ENCODE measurements at regions not wholly inside any gene's neighbourhood (a gene's known extent, or its start where the extent isn't known, plus 50 kb on each side); places are given as distances from the start of the nearest gene placed in this dataset.

DNA sequence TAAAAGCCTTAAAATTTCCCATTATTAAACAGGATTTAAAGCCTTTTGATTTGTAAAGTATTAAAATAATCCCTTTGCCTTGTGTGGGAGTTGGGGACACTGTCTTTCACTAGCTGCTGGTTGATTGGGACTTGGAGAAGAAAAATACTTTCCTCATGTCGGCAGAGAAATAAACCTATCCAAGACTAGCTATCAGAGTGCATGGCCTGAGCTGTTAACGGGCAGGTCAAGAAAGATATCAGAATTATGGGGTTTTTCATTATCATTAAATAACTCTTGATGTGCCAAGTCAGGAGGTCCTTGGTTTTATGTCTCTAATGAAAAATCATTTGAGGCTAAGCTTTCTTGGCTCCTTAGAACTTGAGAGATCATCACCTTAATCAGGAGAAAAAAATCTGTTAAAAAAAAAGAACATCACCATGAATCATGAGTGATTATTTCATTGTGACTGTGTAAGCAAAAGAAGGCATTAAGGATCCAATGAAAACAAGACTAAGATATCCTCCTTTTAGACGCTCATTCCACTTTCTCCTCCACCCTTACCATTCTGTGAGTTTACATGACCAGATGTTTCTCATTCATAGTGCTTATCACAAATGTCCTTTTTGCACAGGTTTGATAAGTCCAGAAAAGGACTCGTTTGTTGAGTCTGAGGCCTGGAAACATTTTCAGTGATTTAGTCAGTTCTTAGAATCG lies 140.4 kb upstream of the EGFLAM start:
- intact Hi-C loops (cut with DNase I; ENCODE audit: low total_unique reads), result no loop called here
- H3K27ac ChIP-seq, result no peak overlapping the region
- DNase-seq, result no peak
- H3K9me3 ChIP-seq, result no peaks in the 10 kb centered on the region
- no peaks in the 10 kb centered on the region for H3K27me3 ChIP-seq
- TF ChIP-seq, protein P1, sequence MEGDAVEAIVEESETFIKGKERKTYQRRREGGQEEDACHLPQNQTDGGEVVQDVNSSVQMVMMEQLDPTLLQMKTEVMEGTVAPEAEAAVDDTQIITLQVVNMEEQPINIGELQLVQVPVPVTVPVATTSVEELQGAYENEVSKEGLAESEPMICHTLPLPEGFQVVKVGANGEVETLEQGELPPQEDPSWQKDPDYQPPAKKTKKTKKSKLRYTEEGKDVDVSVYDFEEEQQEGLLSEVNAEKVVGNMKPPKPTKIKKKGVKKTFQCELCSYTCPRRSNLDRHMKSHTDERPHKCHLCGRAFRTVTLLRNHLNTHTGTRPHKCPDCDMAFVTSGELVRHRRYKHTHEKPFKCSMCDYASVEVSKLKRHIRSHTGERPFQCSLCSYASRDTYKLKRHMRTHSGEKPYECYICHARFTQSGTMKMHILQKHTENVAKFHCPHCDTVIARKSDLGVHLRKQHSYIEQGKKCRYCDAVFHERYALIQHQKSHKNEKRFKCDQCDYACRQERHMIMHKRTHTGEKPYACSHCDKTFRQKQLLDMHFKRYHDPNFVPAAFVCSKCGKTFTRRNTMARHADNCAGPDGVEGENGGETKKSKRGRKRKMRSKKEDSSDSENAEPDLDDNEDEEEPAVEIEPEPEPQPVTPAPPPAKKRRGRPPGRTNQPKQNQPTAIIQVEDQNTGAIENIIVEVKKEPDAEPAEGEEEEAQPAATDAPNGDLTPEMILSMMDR (IDR thresholded peaks at IDR 0.05), result no peak
- TF ChIP-seq EP300 (IDR thresholded peaks at IDR 0.05), result no peak
- no peak for TF ChIP-seq POLR2A (IDR thresholded peaks at IDR 0.05)
- no peak for TF ChIP-seq POLR2AphosphoS5 (IDR thresholded peaks at IDR 0.05)
- no peak overlapping the region for H3K4me3 ChIP-seq
- 40 to 56% (median 44%) methylated on average over 5 of the region's 5 CpGs for WGBS, 5 donors
- H3K4me1 ChIP-seq, result no peaks in the 10 kb centered on the region
- no peaks in the 10 kb centered on the region for H3K36me3 ChIP-seq

DNA sequence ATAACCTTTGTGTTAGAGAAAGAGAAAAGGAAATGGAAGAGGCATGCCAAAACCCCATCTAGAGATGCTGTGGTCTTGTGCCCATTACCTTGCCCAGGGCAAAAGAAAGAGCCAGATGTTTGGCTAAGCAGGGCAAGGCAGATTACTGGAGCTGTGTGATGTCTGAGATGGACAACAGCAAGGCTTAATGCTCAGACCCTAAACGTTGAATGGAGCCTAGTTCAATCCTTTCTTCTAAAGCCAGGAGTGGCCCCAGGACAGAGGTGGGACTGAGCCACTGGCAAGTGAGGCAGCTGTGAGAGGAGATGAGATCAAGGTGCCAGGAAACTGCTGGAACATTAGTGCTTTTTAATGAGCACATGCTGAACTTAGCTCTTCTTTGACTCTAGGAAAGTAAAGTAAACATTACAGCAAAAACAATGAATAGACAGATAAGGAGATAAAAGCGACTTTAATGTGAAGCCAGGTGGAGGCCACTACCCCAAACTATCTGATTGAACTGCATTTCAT lies 143.0 kb upstream of the EGFLAM start:
- Histone ChIP-seq H3K4me1 (no peaks in the 10 kb centered on the region), H3K27me3 (no peaks in the 10 kb centered on the region), H3K9me3 (no peaks in the 10 kb centered on the region), H3K36me3 (no peaks in the 10 kb centered on the region), H3K4me3 (no peak overlapping the region), H3K27ac (no peak overlapping the region)
- 19 to 30% (median 26%) methylated on average over 2 of the region's 2 CpGs for WGBS, 5 donors
- DNase-seq, result no peak
- no peak for TF ChIP-seq POLR2A (IDR thresholded peaks at IDR 0.05)
- TF ChIP-seq EP300 (IDR thresholded peaks at IDR 0.05), result no peak
- TF ChIP-seq, protein P1 (IDR thresholded peaks at IDR 0.05), result no peak
- no peak for TF ChIP-seq POLR2AphosphoS5 (IDR thresholded peaks at IDR 0.05)
- intact Hi-C loops (cut with DNase I; ENCODE audit: low total_unique reads), result no loop called here

DNA sequence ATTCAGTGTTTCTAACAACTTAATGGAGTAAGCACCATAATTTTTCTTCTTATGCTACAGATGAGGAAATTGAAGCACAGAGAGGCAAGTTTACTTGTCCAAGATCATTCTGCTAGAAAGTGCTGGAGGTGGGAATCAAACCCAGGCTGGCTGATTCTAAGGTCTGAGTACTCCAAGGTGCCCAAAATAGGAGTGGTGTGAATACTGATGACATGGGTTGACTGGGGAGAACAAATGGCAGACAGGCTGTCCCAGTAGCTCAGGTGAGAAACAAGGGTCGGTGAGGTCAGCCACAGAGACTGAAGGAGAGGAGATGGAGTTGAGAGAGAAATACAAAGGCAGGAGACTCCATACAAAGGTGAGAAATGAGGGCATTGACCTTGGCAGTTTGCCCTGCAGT lies 144.5 kb upstream of the EGFLAM start:
- intact Hi-C loops (cut with DNase I; ENCODE audit: low total_unique reads), result no loop called here
- Histone ChIP-seq H3K27me3 (no peaks in the 10 kb centered on the region), H3K4me3 (no peak overlapping the region), H3K4me1 (no peaks in the 10 kb centered on the region), H3K27ac (no peak overlapping the region), H3K9me3 (no peaks in the 10 kb centered on the region), H3K36me3 (no peaks in the 10 kb centered on the region)
- DNase-seq, result no peak
- TF ChIP-seq EP300 (IDR thresholded peaks at IDR 0.05), result no peak
- TF ChIP-seq, protein P1 (IDR thresholded peaks at IDR 0.05), result no peak
- WGBS, 5 donors, result 68 to 84% (median 83%) methylated on average over 1 of the region's 1 CpG

DNA sequence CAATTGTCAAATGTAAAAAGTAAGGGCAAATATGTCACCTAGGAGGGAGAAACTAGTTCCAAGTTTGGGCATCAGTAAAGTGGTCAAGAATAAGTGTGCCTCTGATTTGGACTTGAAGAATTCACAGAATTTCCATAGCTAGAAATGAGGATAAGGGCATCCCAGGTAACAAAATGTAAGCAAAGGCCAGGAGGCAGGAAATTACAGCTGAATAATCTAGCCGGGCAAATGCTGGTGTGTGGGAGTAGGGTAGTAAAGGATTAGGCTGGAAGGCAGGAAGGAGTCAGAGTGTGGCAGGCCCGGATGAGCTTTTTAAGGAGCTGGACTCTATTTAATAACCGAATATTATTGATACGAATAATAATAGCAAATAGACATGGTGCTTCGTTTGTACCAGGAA lies 144.9 kb upstream of the EGFLAM start:
- Histone ChIP-seq H3K9me3 (no peaks in the 10 kb centered on the region), H3K27ac (no peak overlapping the region), H3K27me3 (no peaks in the 10 kb centered on the region), H3K36me3 (no peaks in the 10 kb centered on the region), H3K4me3 (no peak overlapping the region), H3K4me1 (no peaks in the 10 kb centered on the region)
- intact Hi-C loops (cut with DNase I; ENCODE audit: low total_unique reads), result no loop called here
- DNase-seq, result no peak
- 84 to 94% (median 85%) methylated on average over 5 of the region's 5 CpGs for WGBS, 5 donors
- TF ChIP-seq POLR2A (IDR thresholded peaks at IDR 0.05) (no peak), EP300 (IDR thresholded peaks at IDR 0.05) (no peak), POLR2AphosphoS5 (IDR thresholded peaks at IDR 0.05) (no peak)
- TF ChIP-seq, protein P1 (IDR thresholded peaks at IDR 0.05), result no peak
